H9 (cell line): ENCODE measurements at regions not wholly inside any gene's neighbourhood (a gene's known extent, or its start where the extent isn't known, plus 50 kb on each side); places are given as distances from the start of the nearest gene placed in this dataset.

ENCODE experiments used
- DNase-seq: peaks from one replicate; pipeline ENCODE4 v3.0.0-alpha.2; 2017
- H2AFZ ChIP-seq: one replicate; pipeline ENCODE4 v1.6.1; 2013; ENCODE audit warnings: mild to moderate bottlenecking, low read length, control low read depth, moderate library complexity
- H2AK5ac ChIP-seq: 2 replicates; pipeline ENCODE4 v1.6.1; 2013; ENCODE audit warnings: low read length, control low read depth, mixed read lengths; ENCODE audit not compliant: insufficient read length
- H2BK120ac ChIP-seq: one replicate; pipeline ENCODE4 v1.6.1; 2013; ENCODE audit warnings: low read depth, mild to moderate bottlenecking, low read length, control low read depth, inconsistent platforms; ENCODE audit not compliant: poor library complexity, severe bottlenecking
- H2BK12ac ChIP-seq: 2 replicates; pipeline ENCODE4 v1.6.1; 2013; ENCODE audit warnings: low read length, control low read depth, mixed read lengths, low read depth; ENCODE audit not compliant: insufficient read length
- H2BK15ac ChIP-seq: 2 replicates; pipeline ENCODE4 v1.6.1; 2013; ENCODE audit warnings: low read depth, low read length, control low read depth
- H2BK20ac ChIP-seq: one replicate; pipeline ENCODE4 v1.6.1; 2013; ENCODE audit warnings: low read depth, mild to moderate bottlenecking, low read length, control low read depth, inconsistent platforms; ENCODE audit not compliant: poor library complexity, severe bottlenecking
- H2BK5ac ChIP-seq: 2 replicates; pipeline ENCODE4 v1.6.1; 2013; ENCODE audit warnings: low read length, control low read depth, mixed read lengths; ENCODE audit not compliant: insufficient read length
- H3K14ac ChIP-seq: 2 replicates; pipeline ENCODE4 v1.6.1; 2013; ENCODE audit warnings: low read length, control low read depth; ENCODE audit not compliant: insufficient read depth
- H3K18ac ChIP-seq: 2 replicates; pipeline ENCODE4 v1.6.1; 2013; ENCODE audit warnings: low read depth, mild to moderate bottlenecking, mixed read lengths, low read length, control low read depth; ENCODE audit not compliant: insufficient read length
- H3K23ac ChIP-seq: 2 replicates; pipeline ENCODE4 v1.6.1; 2013; ENCODE audit warnings: low read length, control low read depth, mixed read lengths, low read depth; ENCODE audit not compliant: insufficient read length
- H3K23me2 ChIP-seq: 2 replicates; pipeline ENCODE4 v1.6.1; 2013; ENCODE audit warnings: low read depth, mild to moderate bottlenecking, mixed read lengths, low read length, control low read depth; ENCODE audit not compliant: insufficient read length, poor library complexity, severe bottlenecking
- H3K27ac ChIP-seq: 2 replicates; pipeline ENCODE4 v1.5.1; 2013; ENCODE audit warnings: low read length, control low read depth, mixed read lengths, low read depth; ENCODE audit not compliant: insufficient read length
- H3K27me3 ChIP-seq: 2 replicates; pipeline ENCODE4 v1.6.1; 2013; ENCODE audit warnings: low read length, control low read depth, inconsistent platforms; ENCODE audit not compliant: insufficient read depth
- H3K4ac ChIP-seq: 2 replicates; pipeline ENCODE4 v1.6.1; 2013; ENCODE audit warnings: low read depth, mild to moderate bottlenecking, control low read depth, inconsistent platforms, low read length, moderate library complexity
- H3K4me1 ChIP-seq: 2 replicates; pipeline ENCODE4 v1.6.1; 2013; ENCODE audit warnings: low read length, control low read depth, inconsistent platforms; ENCODE audit not compliant: insufficient read depth
- H3K4me2 ChIP-seq: 2 replicates; pipeline ENCODE4 v1.6.1; 2013; ENCODE audit warnings: low read length, control low read depth, mixed read lengths; ENCODE audit not compliant: insufficient read length, insufficient read depth
- H3K56ac ChIP-seq: 2 replicates; pipeline ENCODE4 v1.6.1; 2013; ENCODE audit warnings: low read depth, mild to moderate bottlenecking, mixed read lengths, low read length, control low read depth; ENCODE audit not compliant: insufficient read length
- H3K79me1 ChIP-seq: 2 replicates; pipeline ENCODE4 v1.6.1; 2013; ENCODE audit warnings: low read depth, mild to moderate bottlenecking, moderate library complexity, low read length, control low read depth, inconsistent platforms; ENCODE audit not compliant: insufficient read depth, poor library complexity, severe bottlenecking
- H3K79me2 ChIP-seq: 2 replicates; pipeline ENCODE4 v1.6.1; 2013; ENCODE audit warnings: low read length, control low read depth, inconsistent platforms; ENCODE audit not compliant: insufficient read depth
- H3K9ac ChIP-seq: 2 replicates; pipeline ENCODE4 v1.6.1; 2013; ENCODE audit warnings: low read length, control low read depth, mixed read lengths; ENCODE audit not compliant: insufficient read length; ENCODE audit errors: extremely low read depth
- H3K9me3 ChIP-seq: one replicate; pipeline ENCODE4 v1.6.1; 2013; ENCODE audit warnings: low read depth, low read length, inconsistent platforms; ENCODE audit not compliant: control insufficient read depth
- H3T11ph ChIP-seq: one replicate; pipeline ENCODE4 v1.6.1; 2013; ENCODE audit warnings: mild to moderate bottlenecking, low read length, control low read depth, inconsistent platforms
- H4K20me1 ChIP-seq: one replicate; pipeline ENCODE4 v1.6.1; 2013; ENCODE audit not compliant: control insufficient read depth, insufficient read length, insufficient read depth
- H4K5ac ChIP-seq: 2 replicates; pipeline ENCODE4 v1.6.1; 2013; ENCODE audit warnings: low read depth, mild to moderate bottlenecking, mixed read lengths, low read length, control low read depth; ENCODE audit not compliant: insufficient read length
- H4K8ac ChIP-seq: replicated peaks from 2 replicates; pipeline ENCODE4 v1.6.1; 2013; ENCODE audit warnings: low read length, control low read depth, mixed read lengths, low read depth; ENCODE audit not compliant: insufficient read length
- H4K91ac ChIP-seq: 2 replicates; pipeline ENCODE4 v1.6.1; 2013; ENCODE audit warnings: low read depth, mild to moderate bottlenecking, moderate library complexity, mixed read lengths, low read length, control low read depth; ENCODE audit not compliant: insufficient read length
- H3K27ac Mint-ChIP-seq, 3 experiments: 2 replicates in 2 of 3; 3 replicates in 1 of 3; pipeline ENCODE4 v1.8.0; 2020 to 2021; ENCODE audit warnings: mixed read lengths in 3 of 3, mild to moderate bottlenecking in 1 of 3, moderate library complexity in 1 of 3
- H3K27me3 Mint-ChIP-seq: 2 replicates; pipeline ENCODE4 v1.8.0; 2021; ENCODE audit warnings: low read depth, mild to moderate bottlenecking, moderate library complexity, mixed read lengths
- H3K36me3 Mint-ChIP-seq, 3 experiments: 2 replicates in 2 of 3; 3 replicates in 1 of 3; pipeline ENCODE4 v1.8.0; 2020 to 2021; ENCODE audit warnings: low read depth in 3 of 3, mixed read lengths in 3 of 3; ENCODE audit not compliant: insufficient read depth in 1 of 3
- H3K4me1 Mint-ChIP-seq, 2 experiments: 2 replicates each; pipeline ENCODE4 v1.8.0; 2020; ENCODE audit warnings: mixed read lengths in 2 of 2
- H3K4me3 Mint-ChIP-seq, 2 experiments: 2 replicates in 1 of 2; 3 replicates in 1 of 2; pipeline ENCODE4 v1.8.0; 2020 to 2021; ENCODE audit warnings: mild to moderate bottlenecking in 2 of 2, mixed read lengths in 2 of 2, moderate library complexity in 1 of 2
- H3K9me3 Mint-ChIP-seq, 2 experiments: 2 replicates in 1 of 2; 3 replicates in 1 of 2; pipeline ENCODE4 v1.8.0; 2020; ENCODE audit warnings: mild to moderate bottlenecking in 2 of 2, mixed read lengths in 2 of 2, moderate library complexity in 1 of 2
- CTCF ChIP-seq: fragments of 200-600 bp; sonication (generic); conservative IDR thresholded peaks from 3 replicates; pipeline ENCODE4 v1.8.0; 2021; ENCODE audit warnings: antibody characterized with exemption, mild to moderate bottlenecking
- WGBS: extraction: QIAGEN DNeasy Blood & Tissue Kit; methylation state at CpG from one replicate; pipeline ENCODE4 v1.1.7; 2013; ENCODE audit warnings: missing lambda C conversion rate, low lambda C conversion rate, mixed read lengths; ENCODE audit not compliant: insufficient read length; ENCODE audit errors: extremely low coverage; 5-methylcytosine and 5-hydroxymethylcytosine counted together

- Mint-ChIP-seq H3K4me1 (peaks cover 9 to 12% of the 10 kb centered on the region in 2 experiments), H3K9me3 (no peaks in the 10 kb centered on the region)
- no peak overlapping the region for H3K27ac ChIP-seq
Measured at GRCh38 chr6:105795913-105796517, 290.1 kb upstream of the PRDM1 start.

More at GRCh38 chr6:105795913-105796517, 290.1 kb upstream of the PRDM1 start:
- H3K23me2 ChIP-seq: no peaks in the 10 kb centered on the region
- H3K9ac ChIP-seq: no peak overlapping the region
- H2BK12ac ChIP-seq: no peak overlapping the region
- H3K4me2 ChIP-seq: no peak overlapping the region
- TF ChIP-seq CTCF: no peak
- no peak overlapping the region for H3K56ac ChIP-seq
- H3K4ac ChIP-seq: no peak overlapping the region
- no peak overlapping the region for H2BK20ac ChIP-seq
- no peak overlapping the region for H4K91ac ChIP-seq
- no peak overlapping the region for H3K23ac ChIP-seq
- H3K27me3 ChIP-seq: no peaks in the 10 kb centered on the region
- H2BK120ac ChIP-seq: no peak overlapping the region
- H2BK5ac ChIP-seq: no peak overlapping the region
- H2AK5ac ChIP-seq: no peak overlapping the region
- no peak overlapping the region for H4K8ac ChIP-seq
- H3K4me1 ChIP-seq: no peaks in the 10 kb centered on the region
- DNase-seq: no peak
- Mint-ChIP-seq H3K4me3 (no peak overlapping the region), H3K27me3 (no peaks in the 10 kb centered on the region), H3K27ac (0 out of 7 replicates have a peak overlapping the region, but pooled peaks of 1 of the 3 experiments have one; percentile 28), H3K36me3 (no peaks in the 10 kb centered on the region)
- H2AFZ ChIP-seq: no peak overlapping the region
- no peaks in the 10 kb centered on the region for H4K20me1 ChIP-seq
- no peak overlapping the region for H3T11ph ChIP-seq
- H3K9me3 ChIP-seq: no peaks in the 10 kb centered on the region
- H2BK15ac ChIP-seq: no peak overlapping the region
- H3K14ac ChIP-seq: no peak overlapping the region
- no peaks in the 10 kb centered on the region for H3K79me1 ChIP-seq
- H3K79me2 ChIP-seq: no peaks in the 10 kb centered on the region
- no CpG with 5 or more reads among the region's 9 CpGs for WGBS
- no peak overlapping the region for H3K18ac ChIP-seq
- no peak overlapping the region for H4K5ac ChIP-seq
